IMR-90 (cell line): ENCODE measurements at regions not wholly inside any gene's neighbourhood (a gene's known extent, or its start where the extent isn't known, plus 50 kb on each side); places are given as distances from the start of the nearest gene placed in this dataset.

Experiments used
- BHLHE40 ChIP-seq: fragments of 150-350 bp; IDR thresholded peaks from 2 replicates; pipeline ENCODE4 v1.6.1; 2016; ENCODE audit warnings: mild to moderate bottlenecking, low read depth, low read length
- CEBPB ChIP-seq: IDR thresholded peaks from 2 replicates; pipeline ENCODE4 v1.6.1; 2012; ENCODE audit warnings: low read depth, low read length, improper control_type of control experiment
- MAFK ChIP-seq: IDR thresholded peaks from 2 replicates; pipeline ENCODE4 v1.6.1; 2012; ENCODE audit warnings: low read depth, low read length, improper control_type of control experiment
- MXI1 ChIP-seq: IDR thresholded peaks from 2 replicates; pipeline ENCODE4 v1.6.1; 2012; ENCODE audit warnings: low read depth, mild to moderate bottlenecking, low read length, moderate library complexity, borderline replicate concordance
- POLR2A ChIP-seq: IDR thresholded peaks from 2 replicates; pipeline ENCODE4 v1.6.1; 2012; ENCODE audit warnings: mild to moderate bottlenecking, low read depth, low read length
- RCOR1 ChIP-seq: IDR thresholded peaks from 2 replicates; pipeline ENCODE4 v1.6.1; 2012; ENCODE audit warnings: mild to moderate bottlenecking, low read length, improper control_type of control experiment; ENCODE audit not compliant: insufficient replicate concordance
- RFX5 ChIP-seq: IDR thresholded peaks from 2 replicates; pipeline ENCODE4 v1.8.0; 2012; ENCODE audit warnings: low read depth, mild to moderate bottlenecking, low read length, moderate library complexity
- SMC3 ChIP-seq: fragments of 150-350 bp; IDR thresholded peaks from 2 replicates; pipeline ENCODE4 v1.6.1; 2016; ENCODE audit warnings: low read depth, mild to moderate bottlenecking, antibody characterized with exemption, low read length, moderate library complexity
- TF ChIP-seq, protein P1 (sequence below): conservative IDR thresholded peaks from 2 replicates; pipeline ENCODE4 v1.5.1; 2012; ENCODE audit warnings: mild to moderate bottlenecking, low read depth, low read length, improper control_type of control experiment
- TF ChIP-seq, protein P2 (sequence below): fragments of 150-350 bp; IDR thresholded peaks from 2 replicates; pipeline ENCODE4 v1.6.1; 2016; ENCODE audit warnings: low read depth, mild to moderate bottlenecking, low read length, moderate library complexity, borderline replicate concordance
- TF ChIP-seq, protein P3 (sequence below): fragments of 150-350 bp; IDR thresholded peaks from 2 replicates; pipeline ENCODE4 v1.6.1; 2017; ENCODE audit warnings: mild to moderate bottlenecking, antibody characterized with exemption, low read length, low read depth

DNA sequence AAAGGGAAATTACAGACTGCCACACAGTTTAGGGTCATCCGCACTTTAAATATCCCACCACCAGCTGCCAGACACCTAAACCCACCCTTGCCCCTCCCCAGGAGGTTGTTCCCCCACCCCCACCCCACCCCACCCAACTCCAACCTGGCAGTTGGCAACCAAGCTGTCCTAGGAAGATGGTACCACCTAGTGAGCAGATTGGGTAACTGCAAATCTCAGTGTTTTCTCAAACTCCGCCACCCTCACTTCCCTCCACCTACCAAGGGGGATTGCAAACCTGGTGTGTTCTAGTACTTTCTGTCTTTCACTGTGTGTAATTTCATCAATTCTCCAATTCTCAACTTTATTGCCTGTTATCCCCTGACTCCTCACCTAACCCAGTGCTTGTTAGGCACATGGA is 323.8 kb upstream of the IRX2 start:
- TF ChIP-seq, protein P1, sequence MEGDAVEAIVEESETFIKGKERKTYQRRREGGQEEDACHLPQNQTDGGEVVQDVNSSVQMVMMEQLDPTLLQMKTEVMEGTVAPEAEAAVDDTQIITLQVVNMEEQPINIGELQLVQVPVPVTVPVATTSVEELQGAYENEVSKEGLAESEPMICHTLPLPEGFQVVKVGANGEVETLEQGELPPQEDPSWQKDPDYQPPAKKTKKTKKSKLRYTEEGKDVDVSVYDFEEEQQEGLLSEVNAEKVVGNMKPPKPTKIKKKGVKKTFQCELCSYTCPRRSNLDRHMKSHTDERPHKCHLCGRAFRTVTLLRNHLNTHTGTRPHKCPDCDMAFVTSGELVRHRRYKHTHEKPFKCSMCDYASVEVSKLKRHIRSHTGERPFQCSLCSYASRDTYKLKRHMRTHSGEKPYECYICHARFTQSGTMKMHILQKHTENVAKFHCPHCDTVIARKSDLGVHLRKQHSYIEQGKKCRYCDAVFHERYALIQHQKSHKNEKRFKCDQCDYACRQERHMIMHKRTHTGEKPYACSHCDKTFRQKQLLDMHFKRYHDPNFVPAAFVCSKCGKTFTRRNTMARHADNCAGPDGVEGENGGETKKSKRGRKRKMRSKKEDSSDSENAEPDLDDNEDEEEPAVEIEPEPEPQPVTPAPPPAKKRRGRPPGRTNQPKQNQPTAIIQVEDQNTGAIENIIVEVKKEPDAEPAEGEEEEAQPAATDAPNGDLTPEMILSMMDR = no peak
- TF ChIP-seq CEBPB (no peak), RCOR1 (no peak), BHLHE40 (no peak), RFX5 (no peak), POLR2A (no peak), MXI1 (no peak), MAFK (no peak), SMC3 (no peak)
- TF ChIP-seq, protein P2, sequence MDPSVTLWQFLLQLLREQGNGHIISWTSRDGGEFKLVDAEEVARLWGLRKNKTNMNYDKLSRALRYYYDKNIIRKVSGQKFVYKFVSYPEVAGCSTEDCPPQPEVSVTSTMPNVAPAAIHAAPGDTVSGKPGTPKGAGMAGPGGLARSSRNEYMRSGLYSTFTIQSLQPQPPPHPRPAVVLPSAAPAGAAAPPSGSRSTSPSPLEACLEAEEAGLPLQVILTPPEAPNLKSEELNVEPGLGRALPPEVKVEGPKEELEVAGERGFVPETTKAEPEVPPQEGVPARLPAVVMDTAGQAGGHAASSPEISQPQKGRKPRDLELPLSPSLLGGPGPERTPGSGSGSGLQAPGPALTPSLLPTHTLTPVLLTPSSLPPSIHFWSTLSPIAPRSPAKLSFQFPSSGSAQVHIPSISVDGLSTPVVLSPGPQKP = no peak
- TF ChIP-seq, protein P3, sequence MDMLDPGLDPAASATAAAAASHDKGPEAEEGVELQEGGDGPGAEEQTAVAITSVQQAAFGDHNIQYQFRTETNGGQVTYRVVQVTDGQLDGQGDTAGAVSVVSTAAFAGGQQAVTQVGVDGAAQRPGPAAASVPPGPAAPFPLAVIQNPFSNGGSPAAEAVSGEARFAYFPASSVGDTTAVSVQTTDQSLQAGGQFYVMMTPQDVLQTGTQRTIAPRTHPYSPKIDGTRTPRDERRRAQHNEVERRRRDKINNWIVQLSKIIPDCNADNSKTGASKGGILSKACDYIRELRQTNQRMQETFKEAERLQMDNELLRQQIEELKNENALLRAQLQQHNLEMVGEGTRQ = no peak
